HEK293 (cell line): ENCODE measurements at regions not wholly inside any gene's neighbourhood (a gene's known extent, or its start where the extent isn't known, plus 50 kb on each side); places are given as distances from the start of the nearest gene placed in this dataset.

Experiments
- CTCF ChIA-PET: fragments of 350-600 bp; formaldehyde crosslinking; extraction: SDS; loops from one replicate; lab custom pipeline; 2021; ENCODE audit warnings: antibody characterized with exemption; lab: Yijun Ruan, JAX
- POLR2A ChIA-PET: fragments of 300-600 bp; formaldehyde crosslinking; extraction: SDS; loops from one replicate; lab custom pipeline; 2020; ENCODE audit warnings: antibody characterized with exemption, inconsistent platforms; lab: Yijun Ruan, JAX
- H3K27ac ChIP-seq: fragments of 200-500 bp; sonication (Bioruptor generic); 2 replicates; pipeline ENCODE4 v1.5.1; 2014; ENCODE audit warnings: low read depth, low read length, control low read depth, inconsistent platforms; ENCODE audit errors: extremely low read depth
- H3K36me3 ChIP-seq, 2 experiments: fragments of 200-500 bp in 1 of 2; sonication (Bioruptor generic) in 1 of 2; 1 replicate in 1 of 2; 2 replicates in 1 of 2; pipeline ENCODE4 v1.5.1; 2014 to 2017; ENCODE audit warnings: inconsistent platforms in 2 of 2, low read length in 2 of 2; ENCODE audit not compliant: control insufficient read depth in 2 of 2, insufficient read depth in 1 of 2
- H3K4me1 ChIP-seq: fragments of 200-500 bp; sonication (Bioruptor generic); 2 replicates; pipeline ENCODE4 v1.5.1; 2014; ENCODE audit warnings: mild to moderate bottlenecking, low read length, inconsistent platforms; ENCODE audit not compliant: control insufficient read depth, insufficient read depth
- H3K4me3 ChIP-seq: 2 replicates; pipeline ENCODE4 v1.5.1; 2011; ENCODE audit warnings: low read depth, mild to moderate bottlenecking, control low read depth, low read length, moderate library complexity
- H3K9me3 ChIP-seq: fragments of 200-500 bp; sonication (Bioruptor generic); 2 replicates; pipeline ENCODE4 v1.5.1; 2014; ENCODE audit warnings: low read depth, low read length, inconsistent platforms; ENCODE audit not compliant: control insufficient read depth, insufficient read depth
- BCL11B ChIP-seq: fragments of 450-650 bp; formaldehyde crosslinking; IDR thresholded peaks from 2 replicates; pipeline ENCODE4 v1.5.1; 2016; ENCODE audit warnings: low read depth, missing biosample characterization, missing genetic modification characterization
- CTCF ChIP-seq: fragments of 450-650 bp; formaldehyde crosslinking; IDR thresholded peaks from 2 replicates; pipeline ENCODE4 v1.5.1; 2016; ENCODE audit warnings: missing biosample characterization, missing genetic modification characterization
- GLIS1 ChIP-seq: fragments of 450-650 bp; formaldehyde crosslinking; IDR thresholded peaks from 2 replicates; pipeline ENCODE4 v1.5.1; 2016; ENCODE audit warnings: missing biosample characterization, missing genetic modification characterization
- KLF1 ChIP-seq: fragments of 450-650 bp; formaldehyde crosslinking; IDR thresholded peaks from 2 replicates; pipeline ENCODE4 v1.5.1; 2016; ENCODE audit warnings: missing biosample characterization, missing genetic modification characterization
- KLF10 ChIP-seq: fragments of 450-650 bp; IDR thresholded peaks from 2 replicates; pipeline ENCODE4 v1.5.1; 2018; ENCODE audit warnings: missing biosample characterization, mild to moderate bottlenecking, missing genetic modification characterization
- KLF17 ChIP-seq: fragments of 450-650 bp; formaldehyde crosslinking; IDR thresholded peaks from 2 replicates; pipeline ENCODE4 v1.5.1; 2016; ENCODE audit warnings: missing biosample characterization, missing genetic modification characterization
- MEIS1 ChIP-seq: sonication (generic); formaldehyde crosslinking; IDR thresholded peaks from 2 replicates; pipeline ENCODE4 v1.8.1; 2022; ENCODE audit warnings: missing genetic modification reagents, mild to moderate bottlenecking, borderline replicate concordance
- OVOL3 ChIP-seq: fragments of 450-650 bp; formaldehyde crosslinking; IDR thresholded peaks from 2 replicates; pipeline ENCODE4 v1.5.1; 2016; ENCODE audit warnings: missing biosample characterization, missing genetic modification characterization
- PBX3 ChIP-seq: sonication (generic); formaldehyde crosslinking; IDR thresholded peaks from 2 replicates; pipeline ENCODE4 v1.8.1; 2022; ENCODE audit warnings: mild to moderate bottlenecking, moderate library complexity, missing genetic modification reagents
- TCF7L2 ChIP-seq: IDR thresholded peaks from 2 replicates; pipeline ENCODE4 v1.6.1; 2011; ENCODE audit warnings: low read depth, mild to moderate bottlenecking, inconsistent platforms, low read length, moderate library complexity, borderline replicate concordance
- ZFP3 ChIP-seq: fragments of 450-650 bp; formaldehyde crosslinking; IDR thresholded peaks from 2 replicates; pipeline ENCODE4 v1.5.1; 2016; ENCODE audit warnings: low read depth, missing biosample characterization, missing genetic modification characterization
- ZFP37 ChIP-seq: fragments of 450-650 bp; formaldehyde crosslinking; IDR thresholded peaks from 2 replicates; pipeline ENCODE4 v1.5.1; 2016; ENCODE audit warnings: missing biosample characterization, missing genetic modification characterization
- ZIC2 ChIP-seq: fragments of 450-650 bp; formaldehyde crosslinking; IDR thresholded peaks from 2 replicates; pipeline ENCODE4 v1.5.1; 2016; ENCODE audit warnings: missing biosample characterization, missing genetic modification characterization
- ZNF10 ChIP-seq: fragments of 450-650 bp; formaldehyde crosslinking; IDR thresholded peaks from 2 replicates; pipeline ENCODE4 v1.5.1; 2017; ENCODE audit warnings: missing biosample characterization, missing genetic modification characterization
- ZNF169 ChIP-seq: fragments of 450-650 bp; formaldehyde crosslinking; IDR thresholded peaks from 2 replicates; pipeline ENCODE4 v1.5.1; 2016; ENCODE audit warnings: missing biosample characterization, missing genetic modification characterization
- ZNF202 ChIP-seq: fragments of 450-650 bp; formaldehyde crosslinking; IDR thresholded peaks from 2 replicates; pipeline ENCODE4 v1.5.1; 2016; ENCODE audit warnings: missing biosample characterization, missing genetic modification characterization, borderline replicate concordance
- ZNF350 ChIP-seq: fragments of 450-650 bp; formaldehyde crosslinking; IDR thresholded peaks from 2 replicates; pipeline ENCODE4 v1.5.0; 2017; ENCODE audit warnings: missing biosample characterization, mild to moderate bottlenecking, missing genetic modification characterization
- ZNF398 ChIP-seq: fragments of 450-650 bp; formaldehyde crosslinking; IDR thresholded peaks from 2 replicates; pipeline ENCODE4 v1.5.1; 2017; ENCODE audit warnings: missing biosample characterization, missing genetic modification characterization
- ZNF501 ChIP-seq: fragments of 450-650 bp; formaldehyde crosslinking; IDR thresholded peaks from 2 replicates; pipeline ENCODE4 v1.5.1; 2016; ENCODE audit warnings: missing biosample characterization, missing genetic modification characterization
- ZNF514 ChIP-seq: fragments of 450-650 bp; formaldehyde crosslinking; IDR thresholded peaks from 2 replicates; pipeline ENCODE4 v1.5.1; 2016; ENCODE audit warnings: missing biosample characterization, missing genetic modification characterization
- ZNF518A ChIP-seq: fragments of 450-650 bp; formaldehyde crosslinking; conservative IDR thresholded peaks from 2 replicates; pipeline ENCODE4 v1.5.1; 2016; ENCODE audit warnings: low read depth, missing biosample characterization, missing genetic modification characterization
- ZNF645 ChIP-seq: fragments of 450-650 bp; formaldehyde crosslinking; IDR thresholded peaks from 2 replicates; pipeline ENCODE4; 2016; ENCODE audit warnings: missing biosample characterization, missing genetic modification characterization
- ZNF677 ChIP-seq: fragments of 450-650 bp; IDR thresholded peaks from 2 replicates; pipeline ENCODE4 v1.5.0; 2018; ENCODE audit warnings: missing biosample characterization, mild to moderate bottlenecking, missing genetic modification characterization, moderate library complexity
- ZNF701 ChIP-seq: fragments of 450-650 bp; formaldehyde crosslinking; IDR thresholded peaks from 2 replicates; pipeline ENCODE4 v1.5.1; 2016; ENCODE audit warnings: missing biosample characterization, missing genetic modification characterization
- ZSCAN30 ChIP-seq: fragments of 450-650 bp; IDR thresholded peaks from 2 replicates; pipeline ENCODE4 v1.5.1; 2018; ENCODE audit warnings: missing biosample characterization, mild to moderate bottlenecking, missing genetic modification characterization, moderate library complexity

GRCh38 chr7:17600340-17600752 is 301.9 kb downstream of the AHR start:
- H3K27ac ChIP-seq, result peak overlapping the region; percentile 47; the same call in 1 of the 2 replicates
- CTCF ChIA-PET, result interaction anchor here (0.5 to 0.7 kb wide), 3 partner anchors 29 to 653 kb away, joined by 3 read pairs; no protein-coding TSS in a partner anchor
- POLR2A ChIA-PET, result interaction anchor here (1.4 to 1.8 kb wide), 2 partner anchors 14 to 302 kb away, joined by 3 to 4 read pairs; partner anchors contain the start of gene AHR
- TF ChIP-seq ZNF677 (tag by site-specific recombination) (no peak), ZNF645 (tag by site-specific recombination) (no peak), ZNF169 (no peak), OVOL3 (tag by site-specific recombination) (no peak), ZNF514 (tag by site-specific recombination) (no peak), ZNF501 (tag by site-specific recombination) (no peak), MEIS1 (CRISPR knock-in tag) (no peak), ZNF350 (tag by site-specific recombination) (no peak), ZFP3 (tag by site-specific recombination) (no peak), CTCF (no peak), ZNF701 (tag by site-specific recombination) (no peak), KLF17 (tag by site-specific recombination) (0 out of 2 replicates have a peak, but pooled peaks have one; percentile 13), ZNF10 (no peak), PBX3 (CRISPR knock-in tag) (no peak), ZNF518A (tag by site-specific recombination) (peak; percentile 56), ZIC2 (no peak), ZFP37 (tag by site-specific recombination) (no peak), KLF1 (tag by site-specific recombination) (no peak), BCL11B (no peak), TCF7L2 (no peak), KLF10 (tag by site-specific recombination) (peak; percentile 56), GLIS1 (tag by site-specific recombination) (peak; percentile 60; the same call in 1 of the 2 replicates), ZNF398 (tag by site-specific recombination) (no peak), ZNF202 (tag by site-specific recombination) (no peak), ZSCAN30 (tag by site-specific recombination) (no peak)

More at GRCh38 chr7:17600340-17600752, 301.9 kb downstream of the AHR start:
- H3K4me3 ChIP-seq, result no peak overlapping the region
- no peaks in the 10 kb centered on the region for H3K9me3 ChIP-seq
- H3K4me1 ChIP-seq, result peaks cover 12% of the 10 kb centered on the region
- no peaks in the 10 kb centered on the region for H3K36me3 ChIP-seq
